ENCODE measurements at regions not wholly inside any gene's neighbourhood (a gene's known extent, or its start where the extent isn't known, plus 50 kb on each side); places are given as distances from the start of the nearest gene placed in this dataset.
"Not testable (repeated sequence)": the region's sequence is repeated elsewhere in the genome, so short reads cannot be mapped to it uniquely, and the experiment has no call there.

DNA sequence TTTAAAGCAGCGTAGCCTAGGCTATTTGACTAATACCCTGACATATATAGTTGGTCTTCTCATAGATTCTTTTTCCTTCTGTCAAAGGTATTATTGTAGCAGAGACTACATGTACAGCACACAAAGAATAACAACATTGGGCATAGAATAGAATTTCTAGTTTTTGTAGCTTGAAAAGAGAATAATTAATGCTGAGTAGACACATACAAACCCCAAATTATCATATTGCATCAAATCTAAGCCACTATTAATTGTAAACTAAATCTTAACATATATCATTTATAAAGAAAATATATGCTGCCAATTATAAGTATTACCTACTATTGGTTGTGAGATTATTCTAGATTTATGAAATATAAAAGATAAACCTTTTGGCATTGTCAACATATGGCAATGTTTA is 574.5 kb downstream of the SLCO4C1 start:
- no peak for DNase-seq

DNA sequence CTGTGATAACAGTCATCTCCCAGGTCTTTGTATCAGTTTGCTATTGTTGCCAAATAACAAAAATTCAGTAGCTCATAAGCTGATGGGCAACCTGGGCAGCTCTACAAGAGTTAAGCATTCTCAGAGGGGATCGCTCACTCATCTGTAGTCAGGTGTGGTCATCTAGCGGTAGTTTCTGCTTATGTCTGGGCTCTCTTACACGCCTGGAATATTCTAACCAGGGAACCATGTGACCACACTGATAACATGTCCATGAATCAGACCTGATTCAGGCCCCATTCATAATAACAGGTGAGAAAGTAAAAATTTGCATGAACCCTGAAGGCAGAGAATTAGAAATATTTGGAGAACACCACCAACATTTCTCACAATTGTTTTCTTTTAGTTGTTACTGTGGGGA is 576.1 kb downstream of the SLCO4C1 start:
- DNase-seq, result no peak

DNA sequence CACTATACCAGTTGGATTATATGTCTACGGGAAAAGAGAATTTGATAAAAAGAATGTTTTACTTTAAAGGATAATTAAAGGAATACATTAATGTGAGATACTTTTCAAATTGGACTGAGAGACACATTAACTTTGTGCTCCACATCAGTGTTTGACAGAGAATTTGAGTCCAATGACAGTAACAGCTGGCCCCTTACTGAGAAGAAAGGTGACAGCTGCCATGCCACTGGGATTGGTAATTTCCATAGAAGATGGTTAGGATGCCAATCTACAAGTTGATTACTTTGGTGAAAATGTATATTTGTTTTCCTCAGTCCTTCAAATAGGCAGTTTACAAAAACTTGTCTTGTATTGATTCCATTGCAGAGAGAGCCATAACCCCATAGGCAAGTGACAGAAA is 578.4 kb downstream of the SLCO4C1 start:
- DNase-seq, result no peak

DNA sequence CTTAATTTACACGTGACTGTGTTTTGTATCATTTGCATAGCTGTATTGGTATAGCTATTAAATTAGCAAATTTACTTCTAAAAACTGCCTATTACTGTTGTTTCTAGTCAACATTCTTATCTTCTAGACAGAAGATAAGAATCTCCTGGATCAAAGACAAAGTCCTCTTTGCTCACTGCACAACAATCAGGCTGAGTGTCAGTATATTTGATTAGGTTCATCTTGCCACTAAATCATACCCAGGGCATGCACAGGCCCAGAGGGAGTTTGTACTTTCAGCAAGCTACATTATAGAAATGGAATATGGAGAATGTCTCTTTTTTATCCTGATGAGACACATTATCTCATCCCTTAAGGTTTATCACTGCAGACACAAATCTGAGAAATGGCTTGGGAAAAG is 579.1 kb downstream of the SLCO4C1 start:
- DNase-seq, result no peak

DNA sequence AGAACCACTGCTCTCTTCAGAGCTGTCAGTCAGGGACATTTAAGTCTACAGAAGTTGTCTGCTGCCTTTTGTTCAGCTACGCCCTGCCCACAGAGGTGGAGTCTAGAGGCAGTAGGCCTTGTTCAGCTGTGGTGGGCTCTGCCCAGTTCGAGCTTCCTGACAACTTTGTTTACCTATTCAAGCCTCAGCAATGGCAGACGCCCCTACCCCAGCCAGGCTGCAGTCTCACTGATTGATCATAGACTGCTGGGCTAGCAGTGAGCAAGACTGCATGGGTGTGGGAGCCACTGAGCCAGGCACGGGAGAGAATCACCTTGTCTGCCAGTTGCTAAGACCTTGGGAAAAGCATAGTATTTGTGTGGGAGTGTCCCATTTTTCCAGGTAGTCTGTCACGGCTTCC is 580.3 kb downstream of the SLCO4C1 start:
- DNase-seq, result not testable (repeated sequence)

DNA sequence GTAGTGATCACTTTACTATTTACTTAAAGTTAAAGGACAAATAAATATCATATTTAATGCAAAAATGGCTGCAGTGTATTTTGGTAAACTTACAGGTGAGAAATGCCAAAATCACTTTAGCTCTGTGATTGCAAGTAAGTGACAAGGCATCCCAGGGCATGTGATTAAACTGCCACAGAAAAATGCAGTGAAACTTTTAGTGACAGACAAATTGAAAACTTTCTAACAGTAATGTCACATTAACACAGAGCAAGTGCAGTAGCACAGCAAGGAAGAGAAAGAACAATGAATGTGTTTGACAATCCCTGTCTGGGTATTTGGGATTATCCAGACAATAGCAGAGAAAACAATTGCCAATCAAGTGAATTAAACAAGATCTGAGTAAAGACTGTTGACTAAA is 606.8 kb downstream of the SLCO4C1 start:
- no peak for DNase-seq

DNA sequence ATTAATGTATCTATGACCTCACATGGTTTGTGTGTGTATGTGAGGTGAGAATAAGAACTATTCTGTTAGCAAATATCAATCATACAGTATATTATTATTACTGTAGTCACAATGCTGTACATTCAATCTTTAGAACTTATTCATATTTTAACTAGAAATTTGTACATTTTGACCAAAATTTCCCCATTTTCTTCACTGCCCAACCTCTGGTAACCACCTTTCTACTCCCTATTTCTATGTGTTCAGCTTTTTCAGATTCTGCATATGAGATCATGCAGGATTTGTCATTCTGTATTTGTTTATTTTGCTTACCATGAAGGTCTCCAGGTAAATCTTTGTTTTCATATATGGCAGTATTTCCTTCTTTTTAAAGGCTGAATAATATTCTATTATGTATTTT is 607.9 kb downstream of the SLCO4C1 start:
- DNase-seq, result no peak

DNA sequence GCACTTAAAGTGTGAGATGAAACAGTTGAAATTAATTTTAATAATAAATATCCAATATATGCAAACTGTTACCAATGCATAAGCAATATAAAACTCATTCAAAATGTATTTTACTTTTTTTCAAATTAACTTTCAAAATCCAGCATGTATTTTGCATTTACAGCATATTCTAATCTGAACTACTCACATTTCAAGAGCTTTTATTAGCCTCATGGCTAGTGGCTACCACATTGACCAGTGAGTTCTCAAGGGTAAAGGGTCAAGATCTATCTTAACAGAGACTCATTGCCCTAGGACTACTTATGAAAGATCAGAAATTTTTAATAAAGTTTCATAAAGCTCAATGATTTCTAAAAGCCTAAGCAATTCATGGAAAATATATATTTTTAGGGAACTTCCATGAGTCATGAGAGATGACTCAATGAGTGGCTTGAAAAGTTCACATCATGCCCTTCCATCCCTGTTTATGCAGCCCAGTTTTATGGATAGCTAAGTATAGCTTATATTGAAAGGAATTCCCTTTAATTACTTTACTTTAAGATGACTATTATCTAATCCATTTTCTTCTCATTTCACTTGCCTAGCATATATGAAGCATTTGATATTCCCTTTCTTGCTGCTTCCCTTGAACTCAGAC is 608.6 kb downstream of the SLCO4C1 start:
- no peak for DNase-seq

DNA sequence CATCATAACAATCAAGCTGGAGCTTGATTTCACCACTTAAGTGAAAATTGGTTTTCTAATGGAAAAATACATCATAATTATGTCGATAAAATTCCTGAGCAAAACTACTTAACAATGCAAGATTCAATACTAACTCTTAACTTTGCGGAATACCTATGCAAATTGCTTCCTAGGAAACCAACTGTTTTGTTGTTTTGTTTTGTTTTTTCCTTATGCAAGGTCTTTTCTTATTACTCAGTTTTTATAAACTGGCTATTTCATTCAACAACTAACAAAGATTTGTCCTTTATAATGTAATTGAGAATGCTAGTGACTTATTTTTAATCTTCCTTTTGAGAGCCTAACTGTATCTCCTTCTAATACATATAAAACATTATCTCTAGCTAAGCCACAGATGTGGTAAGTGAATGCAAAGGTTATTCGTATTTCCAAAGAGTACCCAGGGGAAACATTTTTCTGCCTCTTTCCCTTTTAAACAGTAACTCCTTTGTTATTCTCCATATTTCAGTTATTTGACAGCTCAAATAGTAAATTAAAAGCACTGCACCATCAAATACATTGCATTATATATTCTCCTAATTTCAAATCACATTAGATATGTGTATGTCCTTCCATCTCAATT is 609.4 kb downstream of the SLCO4C1 start:
- no peak for DNase-seq

DNA sequence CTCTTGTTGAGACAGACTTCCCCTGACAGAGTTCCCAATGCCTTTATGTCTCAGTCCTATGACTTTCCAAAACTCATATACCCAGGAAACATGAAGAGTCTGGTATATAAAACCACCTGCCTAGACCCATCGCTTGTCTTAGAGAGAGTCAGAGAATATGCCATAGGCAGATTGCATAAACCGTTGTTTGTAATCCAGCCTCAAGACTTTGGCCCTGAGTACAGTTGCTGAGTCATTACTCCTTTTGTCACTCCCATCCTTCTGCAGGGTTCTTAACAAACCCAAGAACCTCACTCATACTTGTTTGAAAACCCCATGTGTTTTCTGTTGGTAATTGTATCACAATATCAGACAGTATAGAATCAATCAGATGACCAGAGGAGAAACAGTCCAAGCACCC is 616.3 kb downstream of the SLCO4C1 start:
- DNase-seq, result no peak

DNA sequence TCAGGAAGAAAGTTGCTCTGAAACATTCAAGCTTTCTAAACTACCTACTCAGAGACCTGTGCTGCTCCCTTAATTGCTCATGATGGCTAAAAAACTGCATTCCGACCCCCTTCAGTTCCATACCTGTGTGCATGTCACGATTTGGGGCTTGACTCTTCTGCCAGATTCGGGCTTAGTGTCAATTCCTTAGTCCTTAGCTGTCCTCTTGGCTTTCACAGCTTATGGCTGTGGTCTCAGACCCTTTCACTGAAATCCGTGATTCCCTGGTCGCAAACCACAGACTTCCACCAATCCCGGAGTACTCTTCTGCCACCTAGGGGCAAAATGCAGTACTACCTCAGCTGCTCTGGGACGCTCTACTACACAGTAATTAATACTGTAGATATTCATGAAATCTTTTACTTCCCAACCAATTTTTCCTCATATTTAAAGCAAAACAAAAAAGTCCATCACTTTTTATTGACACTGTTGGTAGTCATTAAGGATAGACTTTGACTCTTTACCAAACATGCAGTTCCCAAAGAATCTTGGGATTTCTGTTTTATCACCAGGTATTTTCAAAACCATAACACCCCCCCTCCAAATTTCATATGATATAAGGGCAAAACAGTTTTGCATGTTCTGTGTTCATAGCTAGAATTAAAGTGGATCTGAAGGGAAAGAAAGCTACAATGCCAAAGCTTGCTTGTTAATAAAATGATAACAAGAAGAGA is 617.4 kb downstream of the SLCO4C1 start:
- peak; percentile 6 for DNase-seq

DNA sequence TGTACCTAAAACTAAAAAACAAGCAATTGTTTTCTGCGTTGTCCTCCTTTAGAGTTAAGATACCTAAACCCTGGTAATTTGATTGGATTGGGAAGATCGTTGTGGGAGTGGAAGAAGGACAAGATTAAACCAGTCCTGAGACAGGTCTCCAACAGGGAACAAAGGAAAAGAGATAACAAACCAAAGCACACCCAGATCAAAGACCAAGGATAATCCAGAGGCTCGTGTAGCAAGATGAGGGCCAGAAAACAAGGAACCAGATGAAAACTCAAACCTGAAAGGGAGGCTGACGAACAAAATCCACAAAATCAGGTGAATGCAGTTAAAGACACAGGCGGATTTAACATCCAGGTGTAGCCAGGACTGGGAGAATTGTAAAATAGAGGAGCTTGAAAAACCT is 618.1 kb downstream of the SLCO4C1 start:
- no peak for DNase-seq

DNA sequence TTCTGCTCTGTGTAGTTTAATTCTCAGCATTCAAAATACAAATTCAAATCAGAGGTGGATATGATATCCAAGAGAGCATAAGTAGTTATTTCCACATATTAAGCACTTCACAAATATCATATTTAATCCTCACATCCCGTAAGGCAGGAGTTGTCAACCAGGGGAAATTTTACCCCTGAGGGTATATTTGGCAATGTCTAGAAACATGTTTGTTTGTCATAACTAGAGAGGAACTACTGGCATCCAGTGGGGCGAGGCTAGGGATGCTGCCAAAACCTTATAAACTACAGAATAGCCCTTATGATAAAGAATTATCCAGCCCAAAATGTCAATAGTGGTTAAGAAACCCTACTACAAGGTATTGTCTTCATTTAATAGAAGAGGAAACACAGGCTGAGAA is 619.4 kb downstream of the SLCO4C1 start:
- DNase-seq, result no peak

DNA sequence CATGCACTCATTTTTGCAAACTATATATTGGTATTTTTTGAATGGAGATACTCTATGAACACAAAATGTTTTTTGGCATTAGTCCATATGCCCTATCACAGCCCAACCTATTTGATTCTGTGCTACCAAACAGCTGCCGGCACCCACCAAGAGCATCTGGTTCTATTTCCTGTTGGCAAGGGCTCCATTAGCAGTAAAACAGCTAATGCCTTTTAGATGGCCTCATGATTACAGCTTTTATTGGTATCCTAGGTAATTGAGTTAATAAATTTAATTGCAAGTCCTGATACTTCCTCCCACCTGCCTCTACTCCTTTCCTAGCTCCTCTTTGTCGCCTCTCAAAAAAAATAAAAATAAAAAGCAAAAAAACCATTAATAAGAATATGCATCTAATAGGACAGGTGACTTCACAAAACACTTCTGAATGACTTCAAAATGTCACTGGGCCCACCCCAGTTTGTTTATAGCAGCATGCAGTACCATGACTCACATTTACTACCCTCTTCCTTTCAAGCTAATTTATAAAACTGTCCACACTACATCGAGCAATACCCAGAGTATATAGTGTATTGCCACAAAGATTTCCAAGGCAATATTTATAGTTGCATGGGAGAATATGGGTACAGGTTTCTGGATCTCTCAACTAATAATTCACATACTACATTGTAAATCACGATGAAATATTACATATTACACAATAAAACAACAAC is 620.4 kb downstream of the SLCO4C1 start:
- no peak for DNase-seq

DNA sequence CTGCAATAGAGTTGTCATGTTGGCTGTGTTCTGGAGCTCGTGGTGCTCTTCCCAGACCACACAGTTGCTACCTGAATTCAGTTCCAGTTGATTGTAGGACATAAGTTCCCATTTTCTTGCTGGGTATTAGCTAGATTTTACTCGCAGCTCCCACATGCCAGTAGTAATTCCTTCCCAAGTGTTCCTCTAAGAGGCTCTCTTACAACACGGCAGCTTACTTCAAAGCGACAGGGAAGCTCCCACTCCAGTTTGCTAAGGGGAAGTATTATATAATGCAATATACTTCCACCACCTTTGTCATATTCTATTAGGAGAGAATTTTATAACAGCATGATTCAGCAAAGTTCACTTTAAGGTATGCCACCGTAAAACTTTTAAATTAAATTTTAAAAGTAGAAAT is 623.0 kb downstream of the SLCO4C1 start:
- no peak for DNase-seq

DNA sequence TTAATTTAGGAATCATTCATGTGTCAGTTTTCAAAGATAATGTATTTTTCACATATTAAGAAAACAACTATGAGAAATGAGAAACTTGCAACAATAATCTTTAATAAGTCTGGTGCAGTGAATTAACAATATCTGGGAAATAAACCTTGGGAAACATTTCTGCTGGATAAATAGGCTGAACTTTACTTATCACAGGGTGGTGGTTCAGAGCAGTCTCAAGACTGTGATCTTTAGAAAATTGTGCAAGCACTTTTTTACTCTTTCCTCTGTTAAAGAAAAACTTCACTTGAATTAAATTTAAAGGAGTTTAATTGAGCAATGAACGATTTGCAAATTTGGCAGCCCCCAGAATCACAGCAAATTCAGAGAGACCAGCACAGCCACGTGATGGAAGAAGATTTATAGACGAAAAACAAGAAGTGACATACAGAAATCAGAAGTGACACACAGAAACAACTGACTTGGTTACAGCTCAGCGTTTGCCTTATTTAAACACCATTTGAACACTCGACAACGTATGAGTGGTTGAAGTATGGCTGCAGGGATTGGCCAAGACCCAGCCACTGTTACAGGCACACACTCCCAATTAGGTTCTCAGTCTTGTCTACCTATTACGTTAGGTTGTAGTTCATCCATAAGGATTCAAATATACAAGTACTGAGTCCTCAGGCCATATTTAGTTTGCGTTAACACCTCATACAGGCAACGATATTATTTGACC is 631.9 kb downstream of the SLCO4C1 start:
- DNase-seq, result no peak

DNA sequence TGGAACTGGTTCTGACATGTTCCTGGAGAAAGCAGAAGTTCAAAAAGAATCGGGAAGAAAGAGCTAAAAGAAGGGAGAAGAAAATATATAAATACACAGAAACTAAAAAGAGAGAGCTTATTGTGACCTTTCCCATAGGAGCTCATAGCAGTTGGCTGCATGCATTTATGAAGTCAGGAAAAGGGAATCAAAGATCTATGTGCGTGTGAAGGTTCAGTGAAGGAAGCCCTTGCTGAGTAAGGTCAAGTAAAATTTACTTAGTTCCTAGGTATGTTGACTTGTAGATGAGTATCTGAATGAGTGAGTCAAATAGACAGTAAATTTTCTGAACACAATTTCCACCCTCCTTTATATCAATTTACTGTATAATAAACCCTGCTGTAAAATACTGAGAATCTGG is 632.5 kb downstream of the SLCO4C1 start:
- DNase-seq, result no peak

DNA sequence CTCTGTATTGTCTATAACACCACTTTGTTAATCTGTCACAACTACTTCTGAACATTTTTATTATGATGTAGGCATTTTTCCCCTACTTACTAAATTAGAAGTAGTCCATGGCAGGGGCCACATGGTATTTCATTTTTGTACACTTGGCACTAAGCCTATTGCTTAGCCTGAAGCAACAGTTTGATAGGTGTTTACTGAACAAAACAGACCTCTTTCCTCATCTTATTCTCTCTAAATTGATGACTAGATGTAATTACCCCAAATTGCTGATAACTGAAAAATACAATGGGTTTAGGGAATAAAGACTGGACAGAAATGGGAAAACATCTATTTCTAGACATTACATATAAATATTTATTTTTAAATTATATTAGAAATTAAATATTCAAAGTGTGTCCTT is 633.8 kb downstream of the SLCO4C1 start:
- DNase-seq, result no peak

DNA sequence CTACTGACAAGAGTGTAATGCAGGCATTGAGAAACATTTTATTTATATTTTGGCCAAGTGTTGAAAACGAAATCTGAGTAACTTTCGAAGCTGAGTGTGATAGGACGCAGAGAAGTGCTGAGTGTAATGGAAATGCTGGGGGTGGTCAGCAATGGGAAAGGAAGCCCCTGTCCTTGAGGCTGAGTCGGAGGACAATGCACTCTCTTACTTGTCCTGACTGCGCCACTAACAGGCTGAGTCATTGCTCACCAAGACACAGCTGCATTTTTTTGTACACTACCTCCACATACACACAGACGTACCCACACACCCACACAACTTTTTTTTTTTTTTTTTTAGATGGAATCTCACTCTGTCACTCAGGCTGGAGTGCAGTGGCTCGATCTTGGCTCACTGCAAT is 637.7 kb downstream of the SLCO4C1 start:
- no peak for DNase-seq

DNA sequence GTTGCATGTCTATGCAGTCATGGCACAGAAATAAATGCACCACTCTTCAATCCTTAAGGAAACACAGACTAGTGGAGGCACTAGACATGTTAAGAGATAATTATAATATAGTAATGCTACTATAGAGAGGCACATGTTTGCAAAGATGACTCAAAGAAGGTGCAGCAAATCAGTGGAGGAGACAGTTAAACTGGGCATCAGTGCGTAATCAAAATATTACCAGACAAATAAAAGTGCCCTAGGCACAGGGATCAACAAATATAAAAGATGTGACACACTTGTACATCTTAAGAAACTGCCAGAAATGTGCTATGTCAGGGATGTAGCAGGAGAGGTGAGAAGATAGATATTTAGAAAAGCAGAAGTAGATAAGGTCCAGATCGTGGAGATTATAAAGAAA is 642.1 kb downstream of the SLCO4C1 start:
- DNase-seq, result no peak

DNA sequence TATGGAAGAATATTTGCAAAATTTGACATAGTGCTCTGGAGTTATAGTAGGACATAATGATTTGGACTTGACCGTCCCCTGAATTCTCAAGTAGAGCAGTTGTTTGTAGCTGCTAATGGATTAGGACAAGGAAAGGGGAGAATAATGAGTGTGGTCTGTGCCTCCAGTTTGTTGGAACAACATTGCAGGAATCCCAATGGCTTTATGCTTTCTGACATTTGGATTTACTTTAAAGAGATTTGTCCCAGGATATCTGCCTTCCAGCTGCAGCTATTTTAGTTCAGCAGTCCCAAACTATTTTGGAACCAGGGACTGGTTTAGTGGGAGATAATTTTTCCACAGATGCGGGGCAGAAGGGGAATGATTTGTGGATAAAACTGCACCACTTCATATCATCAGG is 648.2 kb downstream of the SLCO4C1 start:
- no peak for DNase-seq

DNA sequence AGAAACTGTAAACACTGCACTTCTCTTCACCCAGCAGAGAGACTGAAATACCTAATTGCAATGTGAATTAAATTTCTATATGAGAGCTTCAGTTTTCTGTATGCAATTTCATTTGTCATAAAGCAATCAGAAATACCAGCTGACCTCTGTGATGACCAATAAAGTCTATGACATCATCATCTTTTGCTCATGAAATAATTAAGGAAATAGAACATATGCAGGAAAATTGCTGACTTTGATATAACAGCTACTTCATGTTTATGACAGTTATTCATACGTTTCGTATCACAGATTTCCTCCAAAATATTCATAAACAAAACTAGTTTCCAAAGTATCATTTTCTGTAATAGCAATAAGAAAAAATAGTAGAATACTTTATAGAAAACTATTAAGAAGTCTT is 652.3 kb downstream of the SLCO4C1 start:
- no peak for DNase-seq

DNA sequence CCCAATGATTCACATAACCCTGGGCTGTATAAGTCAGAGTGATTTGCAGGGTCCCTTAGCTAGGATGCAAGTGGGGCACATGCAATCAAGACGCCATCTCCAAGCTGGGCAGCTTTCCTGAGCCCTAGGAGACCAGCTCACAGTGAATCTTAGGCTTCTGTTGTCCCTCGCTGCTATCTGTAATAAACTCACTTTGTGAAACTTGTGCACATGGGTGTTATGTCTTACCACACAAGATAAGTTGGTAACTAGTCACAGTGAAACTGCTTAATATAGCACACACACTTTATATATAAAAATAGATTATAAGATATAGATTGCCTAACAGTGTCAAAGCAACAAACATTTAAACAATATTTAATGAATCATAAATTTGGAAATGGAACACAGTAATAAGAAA is 658.5 kb downstream of the SLCO4C1 start:
- no peak for DNase-seq

Measured in bone marrow (tissue), 2 donors.